Suprapubic skin (tissue), 4 donors: ENCODE measurements at regions not wholly inside any gene's neighbourhood (a gene's known extent, or its start where the extent isn't known, plus 50 kb on each side); places are given as distances from the start of the nearest gene placed in this dataset.

Source experiments
- DNase-seq, 2 donors: peaks; one replicate each; pipeline ENCODE4 v3.0.0-alpha.2; 2019; ENCODE audit warnings: low spot score in 2 of 2
- H3K27ac ChIP-seq: fragments of 200-600 bp; sonication (generic); one replicate; pipeline ENCODE4 v1.5.1; 2019
- H3K27me3 ChIP-seq: fragments of 200-600 bp; sonication (generic); one replicate; pipeline ENCODE4 v1.5.1; 2019
- H3K36me3 ChIP-seq: fragments of 200-600 bp; sonication (generic); one replicate; pipeline ENCODE4 v1.5.1; 2019
- H3K4me1 ChIP-seq: fragments of 200-600 bp; sonication (generic); one replicate; pipeline ENCODE4 v1.5.1; 2019
- H3K4me3 ChIP-seq: fragments of 200-600 bp; sonication (generic); one replicate; pipeline ENCODE4 v1.5.1; 2019; ENCODE audit warnings: mild to moderate bottlenecking
- H3K9me3 ChIP-seq: fragments of 200-600 bp; sonication (generic); one replicate; pipeline ENCODE4 v1.5.1; 2019
- CTCF ChIP-seq, 2 donors: fragments of 200-600 bp in 1 of 2; fragments of 450-650 bp in 1 of 2; sonication (generic) in 1 of 2; IDR thresholded peaks; one replicate each; pipeline ENCODE4 v1.5.1; 2016 to 2019; ENCODE audit warnings: antibody characterized with exemption in 2 of 2, mild to moderate bottlenecking in 1 of 2, moderate library complexity in 1 of 2
- EP300 ChIP-seq: sonication (generic); formaldehyde crosslinking; IDR thresholded peaks from one replicate; pipeline ENCODE4 v1.6.1; 2017; ENCODE audit warnings: antibody characterized with exemption
- POLR2A ChIP-seq, 2 donors: fragments of 450-650 bp; IDR thresholded peaks; one replicate each; pipeline ENCODE4 v1.6.1; 2017; ENCODE audit warnings: antibody characterized with exemption in 2 of 2, mild to moderate bottlenecking in 2 of 2, moderate library complexity in 2 of 2
- POLR2AphosphoS5 ChIP-seq, 3 donors: sonication (generic); formaldehyde crosslinking; IDR thresholded peaks; one replicate each; pipeline ENCODE4 v1.6.1; 2017; ENCODE audit warnings: antibody characterized with exemption in 3 of 3
- WGBS: methylation state at CpG from one replicate; pipeline ENCODE4 v1.1.5; 2018; 5-methylcytosine and 5-hydroxymethylcytosine counted together

- Histone ChIP-seq H3K36me3 (no peaks in the 10 kb centered on the region), H3K4me3 (no peak overlapping the region), H3K27me3 (no peaks in the 10 kb centered on the region), H3K4me1 (no peaks in the 10 kb centered on the region), H3K9me3 (no peaks in the 10 kb centered on the region), H3K27ac (no peak overlapping the region)
- DNase-seq, result no peak
- WGBS, result 90% methylated on average over 7 of the region's 7 CpGs
- TF ChIP-seq EP300 (no peak), CTCF (IDR thresholded peaks at IDR 0.05) (no peak), POLR2A (IDR thresholded peaks at IDR 0.05) (no peak), POLR2AphosphoS5 (IDR thresholded peaks at IDR 0.05) (no peak)
Observed at GRCh38 chr12:124149287-124149686, 145.6 kb upstream of the RFLNA start.

- no peaks in the 10 kb centered on the region for H3K27me3 ChIP-seq
- TF ChIP-seq EP300, result no peak
- TF ChIP-seq POLR2A (IDR thresholded peaks at IDR 0.05), result no peak
- no peak for TF ChIP-seq CTCF (IDR thresholded peaks at IDR 0.05)
- TF ChIP-seq POLR2AphosphoS5 (IDR thresholded peaks at IDR 0.05), result no peak
- H3K4me1 ChIP-seq, result no peaks in the 10 kb centered on the region
- H3K4me3 ChIP-seq, result no peak overlapping the region
- DNase-seq, result no peak
- H3K36me3 ChIP-seq, result no peaks in the 10 kb centered on the region
- H3K9me3 ChIP-seq, result no peaks in the 10 kb centered on the region
- WGBS, result 65% methylated on average over 5 of the region's 5 CpGs
- no peak overlapping the region for H3K27ac ChIP-seq
Observed at GRCh38 chr12:124150168-124150567, 144.7 kb upstream of the RFLNA start.

DNA sequence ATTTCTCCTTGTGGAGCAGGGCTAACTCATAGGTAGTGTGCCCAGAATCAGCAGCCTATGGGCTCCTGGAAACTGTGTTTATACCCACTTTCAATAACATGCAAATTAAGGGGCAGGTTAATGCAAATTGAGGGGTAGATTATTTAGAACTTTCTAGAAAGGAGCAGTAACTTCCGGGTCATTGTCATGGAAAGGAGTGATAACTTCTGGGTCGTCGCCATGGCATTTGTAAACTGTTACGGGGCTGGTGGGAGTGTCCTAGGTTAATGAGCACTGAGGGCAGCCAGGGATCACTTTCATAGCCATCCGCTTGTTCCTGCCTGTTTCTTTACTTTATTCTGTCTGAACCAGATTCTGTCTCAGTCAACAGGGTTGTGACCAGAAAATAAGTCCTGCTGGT lies 143.3 kb upstream of the RFLNA start:
- Histone ChIP-seq H3K27ac (no peak overlapping the region), H3K36me3 (no peaks in the 10 kb centered on the region), H3K4me1 (no peaks in the 10 kb centered on the region), H3K27me3 (no peaks in the 10 kb centered on the region), H3K9me3 (no peaks in the 10 kb centered on the region), H3K4me3 (no peak overlapping the region)
- DNase-seq, result no peak
- no peak for TF ChIP-seq POLR2A (IDR thresholded peaks at IDR 0.05)
- no peak for TF ChIP-seq POLR2AphosphoS5 (IDR thresholded peaks at IDR 0.05)
- TF ChIP-seq CTCF (IDR thresholded peaks at IDR 0.05), result no peak
- no peak for TF ChIP-seq EP300
- 61% methylated on average over 5 of the region's 5 CpGs for WGBS

GRCh38 chr12:124152731-124153130 lies 142.2 kb upstream of the RFLNA start:
- Histone ChIP-seq H3K27me3 (no peaks in the 10 kb centered on the region), H3K4me1 (no peaks in the 10 kb centered on the region), H3K27ac (no peak overlapping the region), H3K9me3 (no peaks in the 10 kb centered on the region), H3K4me3 (no peak overlapping the region), H3K36me3 (no peaks in the 10 kb centered on the region)
- 77% methylated on average over 8 of the region's 8 CpGs for WGBS
- TF ChIP-seq EP300, result no peak
- TF ChIP-seq CTCF (IDR thresholded peaks at IDR 0.05), result no peak
- no peak for TF ChIP-seq POLR2A (IDR thresholded peaks at IDR 0.05)
- TF ChIP-seq POLR2AphosphoS5 (IDR thresholded peaks at IDR 0.05), result no peak
- no peak for DNase-seq

DNA sequence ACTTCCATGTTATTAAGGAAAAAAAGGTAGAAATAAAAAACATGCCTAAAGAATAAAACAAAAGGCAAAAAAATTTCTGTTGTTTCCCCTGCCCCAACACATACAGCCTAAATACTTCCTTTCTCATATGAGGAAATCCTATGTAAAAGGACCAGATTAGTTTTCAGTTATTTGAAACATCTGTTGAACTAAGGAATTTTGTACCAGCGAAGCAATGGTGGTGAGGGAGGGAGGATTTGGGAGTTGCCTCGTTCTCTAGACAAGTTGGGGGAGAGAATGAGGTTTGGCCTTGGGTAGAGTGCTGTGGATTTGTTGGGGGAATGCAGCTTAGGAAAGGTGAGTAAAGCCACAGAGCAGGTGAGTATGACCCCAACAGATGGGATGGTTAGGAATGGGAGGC lies 141.5 kb upstream of the RFLNA start:
- H3K4me3 ChIP-seq, result no peak overlapping the region
- H3K27me3 ChIP-seq, result no peaks in the 10 kb centered on the region
- H3K27ac ChIP-seq, result no peak overlapping the region
- DNase-seq, result no peak
- WGBS, result 62% methylated on average over 2 of the region's 2 CpGs
- no peaks in the 10 kb centered on the region for H3K9me3 ChIP-seq
- TF ChIP-seq EP300 (no peak), CTCF (IDR thresholded peaks at IDR 0.05) (no peak), POLR2AphosphoS5 (IDR thresholded peaks at IDR 0.05) (no peak), POLR2A (IDR thresholded peaks at IDR 0.05) (no peak)
- H3K36me3 ChIP-seq, result no peaks in the 10 kb centered on the region
- H3K4me1 ChIP-seq, result no peaks in the 10 kb centered on the region
